Stimulated activated CD4-positive, alpha-beta T cell treated with anti-CD3 and anti-CD28 coated beads, Interleukin-4, amount 100 ng/mL, for 4 hours (primary cell): ENCODE measurements at regions not wholly inside any gene's neighbourhood (a gene's known extent, or its start where the extent isn't known, plus 50 kb on each side); places are given as distances from the start of the nearest gene placed in this dataset.
A peak's percentile ranks its signal among the peaks of the same experiment; 100 is the strongest.

Experiments used
- DNase-seq, 2 experiments: peaks; one replicate each; pipeline ENCODE4 v3.0.0-alpha.2; 2020

GRCh38 chr6:141354191-141354955 lies 778.4 kb upstream of the GJE1 start:
- no peak for DNase-seq

- no peak for DNase-seq
Measured at GRCh38 chr6:141351721-141352120, 781.0 kb upstream of the GJE1 start.

- DNase-seq, result no peak
Measured at GRCh38 chr6:141349710-141350109, 783.0 kb upstream of the GJE1 start.

DNA sequence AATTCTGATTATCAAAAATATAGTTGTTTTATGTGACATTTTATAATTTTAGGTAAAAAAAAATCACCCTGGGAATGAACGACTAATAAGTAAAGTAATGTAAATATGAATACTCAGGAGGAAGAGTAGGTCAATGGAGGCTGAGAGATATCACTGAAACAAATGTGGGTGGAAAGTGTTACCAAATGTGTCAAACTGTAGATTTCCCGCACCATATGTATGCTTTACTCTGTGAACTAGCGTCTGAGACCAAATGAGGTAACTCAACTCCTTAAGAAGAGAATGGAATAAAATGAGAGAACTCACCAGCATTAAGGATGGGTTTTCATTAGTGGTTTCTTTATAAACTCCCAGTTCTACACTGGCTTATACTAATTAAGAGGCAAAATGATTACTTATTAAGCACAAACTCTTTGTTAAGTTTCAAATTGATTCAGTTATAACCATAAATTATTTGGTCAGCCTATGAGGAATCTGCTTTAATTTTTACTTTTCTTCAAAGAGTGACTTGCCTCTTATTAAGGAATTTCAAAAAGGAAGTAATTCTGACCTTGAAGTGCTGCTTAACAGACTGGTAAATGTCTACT lies 784.7 kb upstream of the GJE1 start:
- no peak for DNase-seq

DNA sequence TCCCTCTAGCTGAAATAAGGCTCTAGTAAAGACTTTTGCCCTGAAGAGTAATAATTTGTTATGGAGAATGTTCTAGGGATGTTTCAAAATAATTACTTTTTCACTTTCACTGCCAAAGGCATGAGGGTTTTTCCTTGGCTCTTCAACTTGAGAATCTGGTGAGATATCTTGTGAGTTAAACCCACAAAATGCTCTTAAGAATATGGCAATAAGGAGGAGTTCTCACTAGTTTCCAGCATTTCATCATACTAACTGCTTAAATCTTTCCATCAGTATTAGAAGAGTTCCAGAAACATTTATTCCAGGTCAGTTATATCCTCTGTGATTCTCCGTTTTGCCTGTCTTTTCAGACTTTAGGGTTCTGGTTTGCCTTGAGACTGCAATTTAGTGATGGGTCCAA lies 785.6 kb upstream of the GJE1 start:
- DNase-seq, result no peak

GRCh38 chr6:141346535-141346934 lies 786.2 kb upstream of the GJE1 start:
- no peak for DNase-seq

DNA sequence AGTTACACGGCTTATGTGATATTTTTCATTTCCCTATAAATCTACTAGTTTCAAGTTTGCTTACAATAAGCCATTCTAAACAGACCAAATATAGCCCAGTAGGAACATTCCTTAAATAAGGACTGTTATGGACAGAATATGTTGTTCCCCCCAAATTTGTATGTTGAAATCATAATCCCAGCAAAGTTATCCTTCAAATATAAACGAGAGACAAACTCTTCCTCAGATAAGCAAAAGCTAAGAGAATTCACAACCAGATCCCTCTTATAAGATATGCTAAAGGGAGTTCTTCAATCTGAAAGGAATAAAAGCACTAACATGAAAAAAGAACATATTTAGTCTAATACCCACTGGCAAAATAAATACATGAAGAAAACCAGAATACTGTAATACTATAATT lies 795.5 kb upstream of the GJE1 start:
- DNase-seq, result no peak

DNA sequence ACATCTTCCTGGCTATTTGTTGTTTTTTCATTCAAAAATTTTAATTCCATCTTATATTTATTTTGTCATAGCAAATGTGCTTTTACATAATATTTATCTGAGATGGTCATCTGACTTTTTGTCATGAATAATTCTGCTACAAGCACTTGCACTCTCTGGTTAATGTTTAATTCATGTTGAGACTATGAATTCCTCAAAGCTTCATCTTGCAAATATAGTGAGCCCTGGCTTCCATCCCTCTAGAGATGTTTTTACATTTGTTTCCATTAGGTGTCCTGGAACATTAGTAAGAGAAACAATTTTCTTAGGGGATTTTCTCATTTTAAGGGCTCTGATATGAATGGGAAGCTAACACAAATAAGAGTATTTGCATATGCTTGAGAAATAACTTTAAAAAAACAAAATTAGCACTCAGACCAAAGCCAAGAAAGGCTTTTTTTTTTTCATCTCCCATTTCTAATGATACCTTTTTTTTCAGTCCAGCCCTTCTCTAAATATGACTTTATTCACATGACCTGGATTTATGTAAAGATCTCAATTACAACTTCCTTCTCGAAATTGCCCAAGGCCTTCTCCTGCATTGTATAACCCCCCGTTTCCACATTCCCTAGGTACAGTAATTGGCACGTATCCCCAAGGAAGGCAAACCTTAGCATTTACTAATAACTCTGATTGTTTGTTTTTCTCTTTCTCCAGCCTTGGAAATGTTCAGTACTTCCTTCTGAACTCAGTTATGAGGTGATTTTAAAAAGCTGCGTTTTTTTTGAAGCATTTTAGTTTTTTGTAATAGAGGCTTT lies 797.0 kb upstream of the GJE1 start:
- DNase-seq, result no peak

- no peak for DNase-seq
Measured at GRCh38 chr6:141326925-141327324, 805.8 kb upstream of the GJE1 start.

GRCh38 chr6:141326426-141326825 lies 806.3 kb upstream of the GJE1 start:
- peak in 1 of 2 experiments; percentile 72 for DNase-seq

DNA sequence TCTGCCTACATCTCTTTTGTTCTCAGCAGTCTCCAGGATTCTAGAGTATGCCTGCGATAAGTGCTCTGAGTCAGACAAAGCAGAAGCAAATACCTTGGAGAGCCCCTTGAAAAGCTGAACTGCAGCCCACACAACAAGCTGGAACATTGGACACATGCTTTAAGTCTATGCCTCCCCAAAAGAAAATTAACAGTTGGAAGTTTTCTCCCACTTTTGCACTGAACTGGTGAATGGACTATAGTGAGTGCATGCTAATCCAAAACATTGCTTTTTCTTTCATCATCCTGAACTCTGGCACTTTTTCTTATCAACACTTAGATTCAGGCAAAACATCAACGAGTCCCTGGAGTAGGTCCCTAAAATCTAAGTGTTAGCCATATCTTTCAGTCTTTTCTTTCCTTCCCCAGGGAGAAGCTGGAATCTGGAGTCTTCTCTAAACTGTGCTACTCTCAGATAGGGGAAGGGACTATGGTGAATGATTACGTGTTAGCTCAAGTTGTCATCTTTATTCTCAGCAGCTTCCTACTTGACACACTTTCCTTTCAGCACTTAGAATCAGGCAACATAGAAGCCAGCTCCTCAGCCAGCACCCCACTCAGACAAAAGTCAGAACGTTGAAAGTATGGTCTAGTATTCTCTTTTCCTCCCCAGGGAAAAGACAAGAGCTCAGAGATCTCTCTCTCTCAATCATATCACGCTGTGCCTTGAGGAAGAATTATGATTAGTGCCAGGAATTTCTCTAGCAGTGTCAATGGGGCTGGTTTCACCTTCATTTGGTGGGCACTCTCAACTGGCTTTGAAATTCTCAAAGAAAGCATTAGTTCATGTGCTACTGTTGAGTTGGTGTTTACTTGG lies 811.0 kb upstream of the GJE1 start:
- no peak for DNase-seq

- DNase-seq, result no peak
Measured at GRCh38 chr6:141316236-141316635, 816.5 kb upstream of the GJE1 start.

DNA sequence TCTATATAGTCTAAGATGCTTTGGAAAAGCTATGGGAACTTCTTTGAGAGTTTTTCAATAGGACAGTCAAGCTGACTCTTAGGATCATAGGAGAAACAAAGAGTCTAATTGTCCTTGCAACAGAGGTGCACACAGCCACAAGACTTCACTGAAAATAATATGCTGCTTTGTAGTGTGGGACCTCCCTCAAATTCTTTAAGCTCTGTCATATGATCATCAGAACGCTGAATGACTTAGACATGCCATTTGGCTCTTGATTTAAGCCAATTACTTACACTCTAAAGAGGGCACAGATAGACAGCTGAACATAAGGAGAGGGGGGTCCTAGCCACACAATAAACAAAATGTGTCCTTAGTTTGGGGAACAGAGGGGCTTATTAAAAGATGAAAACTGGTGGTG lies 818.7 kb upstream of the GJE1 start:
- no peak for DNase-seq

DNA sequence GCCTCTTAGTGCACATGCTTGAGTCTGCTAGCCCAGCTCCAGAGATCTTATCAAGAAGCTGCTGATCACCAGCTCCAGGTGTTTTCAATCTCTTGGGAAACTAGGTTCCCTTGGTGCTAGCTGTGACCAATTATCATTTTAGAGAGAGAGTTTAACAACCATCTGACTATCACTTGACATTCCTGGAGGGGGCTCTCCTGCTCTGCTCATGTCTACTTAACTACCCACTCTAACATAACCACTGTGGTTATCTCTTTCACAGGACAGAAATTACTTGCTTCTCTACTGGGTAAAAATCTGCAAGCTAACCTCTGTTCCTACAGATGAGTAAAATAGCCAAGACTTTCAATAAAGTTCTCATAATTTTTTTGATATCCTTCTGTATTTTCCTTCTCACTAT lies 823.4 kb upstream of the GJE1 start:
- no peak for DNase-seq

- DNase-seq, result peak in 1 of 2 experiments; percentile 18
Measured at GRCh38 chr6:141307309-141307998, 825.3 kb upstream of the GJE1 start.

DNA sequence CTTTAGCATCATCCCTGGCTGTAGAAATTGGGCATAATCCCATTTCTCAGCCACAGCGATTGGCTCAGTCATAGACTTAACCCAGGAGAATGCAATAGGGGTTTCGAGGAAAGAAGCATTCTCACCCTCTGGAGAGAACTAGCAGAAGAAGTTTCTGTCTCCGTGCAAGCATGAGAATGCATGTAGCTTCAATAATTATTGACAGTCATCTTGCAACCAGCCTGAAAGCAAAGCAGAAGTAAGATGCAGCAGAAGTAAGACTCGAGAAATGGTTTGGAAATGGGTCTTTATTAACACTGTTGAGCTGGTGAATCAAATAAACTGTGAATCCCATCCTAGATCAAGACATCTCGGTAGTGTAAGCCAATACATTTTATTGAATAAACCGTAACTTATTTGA lies 828.8 kb upstream of the GJE1 start:
- DNase-seq, result no peak

DNA sequence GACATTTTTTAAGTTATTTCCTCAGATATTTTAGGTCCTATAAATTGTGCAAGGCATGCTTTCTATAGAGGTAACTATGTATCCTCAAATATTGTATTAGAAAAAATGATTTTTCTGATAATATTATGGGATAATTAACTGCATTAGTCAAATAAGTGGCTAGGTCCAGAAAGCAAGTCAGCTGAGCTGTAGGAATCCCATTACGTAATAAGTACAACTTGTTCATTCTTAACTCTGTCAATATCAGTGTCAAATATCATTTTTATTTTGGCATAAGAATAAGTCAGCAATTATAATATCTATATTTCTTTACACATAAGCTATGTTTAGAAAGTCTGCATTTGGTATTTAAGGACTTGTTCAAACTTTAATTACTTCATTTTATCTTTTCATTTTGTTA lies 830.9 kb upstream of the GJE1 start:
- DNase-seq, result no peak

DNA sequence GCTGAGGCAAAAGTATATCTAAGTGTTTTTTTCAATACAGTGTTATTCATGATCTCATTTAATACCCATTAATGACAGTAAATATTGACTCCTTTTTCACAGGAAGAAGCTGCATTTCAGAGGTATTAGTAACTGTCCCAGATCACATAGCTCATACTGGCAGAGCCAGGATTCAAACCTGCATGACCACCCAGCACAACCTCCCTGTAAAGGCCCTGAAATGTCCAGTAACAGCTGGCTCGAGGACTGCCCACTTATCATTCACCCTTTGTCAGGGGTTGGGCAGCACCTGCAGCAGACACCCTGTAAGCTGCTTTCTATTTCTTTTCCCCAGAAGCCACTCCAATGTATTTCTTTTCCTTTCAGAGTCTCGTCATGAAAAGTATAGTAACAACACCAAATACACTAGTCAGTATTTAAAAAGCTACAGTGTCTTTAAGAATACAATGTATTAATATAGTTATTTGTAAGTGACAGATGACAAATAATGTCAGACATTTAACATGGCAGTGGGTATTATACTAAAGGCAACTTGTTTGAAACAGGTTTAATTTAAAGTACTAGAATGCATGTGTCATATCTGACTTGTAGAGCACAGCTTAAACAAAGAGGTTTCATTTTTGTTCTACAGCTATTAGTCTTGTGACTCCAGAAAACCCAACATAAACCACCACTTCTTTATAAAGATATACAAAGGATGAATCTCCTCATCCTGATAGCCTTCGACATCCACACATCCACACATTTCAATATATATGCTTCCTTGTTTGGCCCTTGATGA lies 841.6 kb upstream of the GJE1 start:
- no peak for DNase-seq

- no peak for DNase-seq
Measured at GRCh38 chr6:141288947-141289346, 843.8 kb upstream of the GJE1 start.

DNA sequence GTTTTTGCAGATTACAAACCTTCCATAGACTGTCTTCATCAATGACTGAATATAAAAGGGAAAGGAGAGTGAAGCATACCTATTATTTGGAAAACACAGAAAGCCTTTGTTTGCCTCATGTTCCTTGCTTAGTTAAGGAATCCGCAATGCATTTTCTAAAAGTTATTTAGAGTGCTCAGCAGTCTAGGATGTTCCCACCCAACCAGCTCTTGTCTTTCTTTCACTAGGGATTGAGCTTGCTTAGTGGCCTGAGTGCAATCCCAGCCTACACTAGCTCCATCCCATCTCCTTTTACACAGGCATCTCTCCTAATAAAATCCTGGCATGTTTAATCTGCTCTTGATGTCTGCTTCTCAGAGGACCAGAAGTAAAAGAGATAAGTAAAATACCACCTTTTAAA lies 850.5 kb upstream of the GJE1 start:
- DNase-seq, result no peak

DNA sequence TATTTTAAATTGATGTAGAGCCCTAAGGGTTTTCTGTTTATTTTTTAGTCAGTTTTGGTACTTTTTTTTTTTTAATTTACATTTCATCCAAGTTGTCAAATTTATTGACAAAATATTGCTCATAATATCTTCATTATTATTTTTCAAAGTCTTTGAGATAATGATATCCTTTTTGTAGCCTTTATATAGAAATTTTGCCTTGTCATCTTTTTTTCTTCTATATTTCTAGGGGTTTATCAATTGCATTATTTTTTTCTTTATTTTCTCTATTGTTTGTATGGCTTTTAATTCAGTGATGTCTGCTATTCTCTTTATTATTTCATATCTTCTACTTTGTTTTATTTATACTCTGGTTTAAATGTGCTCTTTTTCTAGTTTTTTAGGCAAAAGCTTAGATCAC lies 863.0 kb upstream of the GJE1 start:
- no peak for DNase-seq

- no peak for DNase-seq
Measured at GRCh38 chr6:141267420-141267819, 865.3 kb upstream of the GJE1 start.
